ENCODE measurements at regions not wholly inside any gene's neighbourhood (a gene's known extent, or its start where the extent isn't known, plus 50 kb on each side); places are given as distances from the start of the nearest gene placed in this dataset.

DNA sequence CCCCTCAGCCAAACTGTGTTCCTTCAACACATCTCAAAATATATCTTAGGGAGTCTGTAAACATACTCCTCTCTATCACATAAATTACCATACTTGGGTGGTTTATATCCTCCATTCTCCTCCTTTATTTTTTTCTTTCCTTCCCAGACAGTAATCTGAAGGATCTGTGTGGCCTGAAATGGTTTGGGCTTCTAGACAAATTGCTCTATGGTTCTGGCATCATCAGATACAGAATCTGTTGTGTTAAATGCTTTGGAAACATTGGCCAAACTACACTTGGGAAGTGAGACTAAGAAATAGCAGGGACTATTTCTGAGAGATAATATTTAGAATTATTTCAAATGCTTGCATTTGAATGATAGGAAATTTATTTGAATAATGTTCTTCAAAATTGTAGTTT lies 353.0 kb upstream of the KCND2 start:
- no peak for TF ChIP-seq SMC3 (conservative IDR thresholded peaks at IDR 0.05; ENCODE audit: poor library complexity)
- TF ChIP-seq, protein P1, sequence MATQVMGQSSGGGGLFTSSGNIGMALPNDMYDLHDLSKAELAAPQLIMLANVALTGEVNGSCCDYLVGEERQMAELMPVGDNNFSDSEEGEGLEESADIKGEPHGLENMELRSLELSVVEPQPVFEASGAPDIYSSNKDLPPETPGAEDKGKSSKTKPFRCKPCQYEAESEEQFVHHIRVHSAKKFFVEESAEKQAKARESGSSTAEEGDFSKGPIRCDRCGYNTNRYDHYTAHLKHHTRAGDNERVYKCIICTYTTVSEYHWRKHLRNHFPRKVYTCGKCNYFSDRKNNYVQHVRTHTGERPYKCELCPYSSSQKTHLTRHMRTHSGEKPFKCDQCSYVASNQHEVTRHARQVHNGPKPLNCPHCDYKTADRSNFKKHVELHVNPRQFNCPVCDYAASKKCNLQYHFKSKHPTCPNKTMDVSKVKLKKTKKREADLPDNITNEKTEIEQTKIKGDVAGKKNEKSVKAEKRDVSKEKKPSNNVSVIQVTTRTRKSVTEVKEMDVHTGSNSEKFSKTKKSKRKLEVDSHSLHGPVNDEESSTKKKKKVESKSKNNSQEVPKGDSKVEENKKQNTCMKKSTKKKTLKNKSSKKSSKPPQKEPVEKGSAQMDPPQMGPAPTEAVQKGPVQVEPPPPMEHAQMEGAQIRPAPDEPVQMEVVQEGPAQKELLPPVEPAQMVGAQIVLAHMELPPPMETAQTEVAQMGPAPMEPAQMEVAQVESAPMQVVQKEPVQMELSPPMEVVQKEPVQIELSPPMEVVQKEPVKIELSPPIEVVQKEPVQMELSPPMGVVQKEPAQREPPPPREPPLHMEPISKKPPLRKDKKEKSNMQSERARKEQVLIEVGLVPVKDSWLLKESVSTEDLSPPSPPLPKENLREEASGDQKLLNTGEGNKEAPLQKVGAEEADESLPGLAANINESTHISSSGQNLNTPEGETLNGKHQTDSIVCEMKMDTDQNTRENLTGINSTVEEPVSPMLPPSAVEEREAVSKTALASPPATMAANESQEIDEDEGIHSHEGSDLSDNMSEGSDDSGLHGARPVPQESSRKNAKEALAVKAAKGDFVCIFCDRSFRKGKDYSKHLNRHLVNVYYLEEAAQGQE (IDR thresholded peaks at IDR 0.05; ENCODE audit: borderline replicate concordance), result no peak
- no peak for TF ChIP-seq POLR2AphosphoS5 (IDR thresholded peaks at IDR 0.05)
- TF ChIP-seq TAF1 (IDR thresholded peaks at IDR 0.05; ENCODE audit: low read depth), result no peak
- TF ChIP-seq RAD21 (conservative IDR thresholded peaks at IDR 0.05), result no peak
- no peak for TF ChIP-seq EP300 (conservative IDR thresholded peaks at IDR 0.05; ENCODE audit: poor library complexity, severe bottlenecking)
- TF ChIP-seq, protein P2, sequence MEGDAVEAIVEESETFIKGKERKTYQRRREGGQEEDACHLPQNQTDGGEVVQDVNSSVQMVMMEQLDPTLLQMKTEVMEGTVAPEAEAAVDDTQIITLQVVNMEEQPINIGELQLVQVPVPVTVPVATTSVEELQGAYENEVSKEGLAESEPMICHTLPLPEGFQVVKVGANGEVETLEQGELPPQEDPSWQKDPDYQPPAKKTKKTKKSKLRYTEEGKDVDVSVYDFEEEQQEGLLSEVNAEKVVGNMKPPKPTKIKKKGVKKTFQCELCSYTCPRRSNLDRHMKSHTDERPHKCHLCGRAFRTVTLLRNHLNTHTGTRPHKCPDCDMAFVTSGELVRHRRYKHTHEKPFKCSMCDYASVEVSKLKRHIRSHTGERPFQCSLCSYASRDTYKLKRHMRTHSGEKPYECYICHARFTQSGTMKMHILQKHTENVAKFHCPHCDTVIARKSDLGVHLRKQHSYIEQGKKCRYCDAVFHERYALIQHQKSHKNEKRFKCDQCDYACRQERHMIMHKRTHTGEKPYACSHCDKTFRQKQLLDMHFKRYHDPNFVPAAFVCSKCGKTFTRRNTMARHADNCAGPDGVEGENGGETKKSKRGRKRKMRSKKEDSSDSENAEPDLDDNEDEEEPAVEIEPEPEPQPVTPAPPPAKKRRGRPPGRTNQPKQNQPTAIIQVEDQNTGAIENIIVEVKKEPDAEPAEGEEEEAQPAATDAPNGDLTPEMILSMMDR (IDR thresholded peaks at IDR 0.05; ENCODE audit: poor library complexity, severe bottlenecking), result no peak
- no peak for TF ChIP-seq MXI1 (conservative IDR thresholded peaks at IDR 0.05; ENCODE audit: poor library complexity, severe bottlenecking)
- no peak for TF ChIP-seq EZH2 (IDR thresholded peaks at IDR 0.05; ENCODE audit: borderline replicate concordance, insufficient read depth, low read length, poor library complexity, severe bottlenecking)
- no peaks in the 10 kb centered on the region for H4K20me1 ChIP-seq (ENCODE audit: insufficient read depth)
- no peaks in the 10 kb centered on the region for H3K27me3 ChIP-seq (ENCODE audit: insufficient read depth, low read depth, low read length)
- no peaks in the 10 kb centered on the region for H3K79me2 ChIP-seq (replicated peaks; ENCODE audit: insufficient read depth, low read length)
- no peak overlapping the region for H3K4me3 ChIP-seq (ENCODE audit: low read length)
- no peaks in the 10 kb centered on the region for H3F3A ChIP-seq (ENCODE audit: insufficient read depth, low read length, poor library complexity, severe bottlenecking)
- H3K9me2 ChIP-seq (ENCODE audit: insufficient read depth, low read length), result no peaks in the 10 kb centered on the region
- H2AFZ ChIP-seq (ENCODE audit: low read depth, low read length), result no peak overlapping the region
- no peak overlapping the region for H3K9ac ChIP-seq (ENCODE audit: low read length)
- H3K9me3 ChIP-seq (ENCODE audit: low read length), result no peaks in the 10 kb centered on the region
- no peak overlapping the region for H3K27ac ChIP-seq (ENCODE audit: low read length)
- H3K36me3 ChIP-seq (ENCODE audit: insufficient read depth, low read length), result no peaks in the 10 kb centered on the region
- H3K4me2 ChIP-seq (ENCODE audit: low read length), result no peak overlapping the region

DNA sequence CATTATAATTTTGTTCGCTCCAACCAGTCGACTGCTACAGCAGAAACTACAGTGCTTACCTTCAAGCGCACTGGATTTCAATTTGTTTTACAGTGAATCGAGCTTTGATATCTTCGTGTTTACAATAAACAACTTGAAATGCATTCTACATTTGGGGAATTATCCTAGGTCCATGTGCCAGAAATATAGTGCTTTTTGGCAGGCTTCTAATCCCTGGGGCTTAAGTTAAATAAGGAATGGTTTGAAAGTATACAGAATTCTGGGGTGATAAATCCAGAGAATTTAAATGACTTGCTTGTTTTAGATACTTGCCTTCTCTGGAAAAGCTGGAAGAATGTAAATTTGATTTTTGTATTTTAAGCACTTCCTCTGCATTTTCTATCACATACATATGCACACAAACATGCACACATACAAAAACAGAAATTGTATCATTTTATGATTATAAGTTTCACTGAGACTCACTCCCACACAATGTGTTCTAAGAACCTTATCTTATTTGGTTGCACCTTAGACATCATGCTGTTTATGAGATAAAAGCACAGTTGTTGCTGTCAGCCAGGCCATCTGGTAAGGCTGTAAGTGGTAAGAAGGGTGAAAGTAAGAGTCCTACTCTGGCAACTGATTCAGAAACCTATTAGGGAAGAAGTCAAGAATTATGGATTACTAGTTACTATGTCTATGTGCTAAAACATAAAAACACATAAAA lies 347.2 kb upstream of the KCND2 start:
- Histone ChIP-seq H3K27me3 (ENCODE audit: insufficient read depth, low read depth, low read length) (no peaks in the 10 kb centered on the region), H3K9me3 (ENCODE audit: low read length) (no peaks in the 10 kb centered on the region), H2AFZ (ENCODE audit: low read depth, low read length) (no peak overlapping the region), H3F3A (ENCODE audit: insufficient read depth, low read length, poor library complexity, severe bottlenecking) (no peaks in the 10 kb centered on the region), H4K20me1 (ENCODE audit: insufficient read depth) (no peaks in the 10 kb centered on the region), H3K4me2 (ENCODE audit: low read length) (no peak overlapping the region), H3K36me3 (ENCODE audit: insufficient read depth, low read length) (no peaks in the 10 kb centered on the region), H3K79me2 (replicated peaks; ENCODE audit: insufficient read depth, low read length) (no peaks in the 10 kb centered on the region), H3K9me2 (ENCODE audit: insufficient read depth, low read length) (no peaks in the 10 kb centered on the region), H3K4me3 (ENCODE audit: low read length) (no peak overlapping the region), H3K9ac (ENCODE audit: low read length) (no peak overlapping the region), H3K27ac (ENCODE audit: low read length) (no peak overlapping the region)
- TF ChIP-seq TAF1 (IDR thresholded peaks at IDR 0.05; ENCODE audit: low read depth) (no peak), EZH2 (IDR thresholded peaks at IDR 0.05; ENCODE audit: borderline replicate concordance, insufficient read depth, low read length, poor library complexity, severe bottlenecking) (no peak), POLR2AphosphoS5 (IDR thresholded peaks at IDR 0.05) (no peak), EP300 (conservative IDR thresholded peaks at IDR 0.05; ENCODE audit: poor library complexity, severe bottlenecking) (no peak), SMC3 (conservative IDR thresholded peaks at IDR 0.05; ENCODE audit: poor library complexity) (no peak), RAD21 (conservative IDR thresholded peaks at IDR 0.05) (no peak), MXI1 (conservative IDR thresholded peaks at IDR 0.05; ENCODE audit: poor library complexity, severe bottlenecking) (no peak)
- TF ChIP-seq, protein P1 (IDR thresholded peaks at IDR 0.05; ENCODE audit: borderline replicate concordance), result no peak
- TF ChIP-seq, protein P2 (IDR thresholded peaks at IDR 0.05; ENCODE audit: poor library complexity, severe bottlenecking), result no peak

Data from neural cell (in vitro differentiated cells).